Stimulated activated CD4-positive, alpha-beta T cell treated with anti-CD3 and anti-CD28 coated beads, TNF-alpha, amount 100 ng/mL, for 1 hour (primary cell): ENCODE measurements at regions not wholly inside any gene's neighbourhood (a gene's known extent, or its start where the extent isn't known, plus 50 kb on each side); places are given as distances from the start of the nearest gene placed in this dataset.
"Not testable (repeated sequence)": the region's sequence is repeated elsewhere in the genome, so short reads cannot be mapped to it uniquely, and the experiment has no call there.

Experiments
- DNase-seq, 3 donors: peaks; one replicate each; pipeline ENCODE4 v3.0.0-alpha.2; 2020; ENCODE audit warnings: low read depth in 3 of 3, low spot score in 1 of 3

DNA sequence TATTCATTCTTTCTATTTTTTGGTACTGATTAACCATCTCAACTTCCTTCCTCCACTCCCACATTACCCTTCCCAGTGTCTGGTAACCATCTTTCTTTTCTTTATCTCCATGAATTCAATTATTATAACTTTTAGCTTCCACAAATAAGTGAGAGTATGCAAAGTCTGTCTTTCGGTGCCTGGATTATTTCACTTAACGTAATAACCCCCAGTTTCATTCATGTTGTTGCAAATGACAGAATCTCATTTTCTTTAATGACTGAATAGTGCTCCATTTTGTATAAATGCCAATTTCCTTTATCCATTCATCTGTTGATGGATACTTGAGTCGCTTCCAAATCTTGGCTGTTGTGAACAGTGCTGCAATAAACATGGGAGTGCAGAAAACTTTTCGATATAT is 940.4 kb downstream of the GLUD2 start:
- no peak for DNase-seq

DNA sequence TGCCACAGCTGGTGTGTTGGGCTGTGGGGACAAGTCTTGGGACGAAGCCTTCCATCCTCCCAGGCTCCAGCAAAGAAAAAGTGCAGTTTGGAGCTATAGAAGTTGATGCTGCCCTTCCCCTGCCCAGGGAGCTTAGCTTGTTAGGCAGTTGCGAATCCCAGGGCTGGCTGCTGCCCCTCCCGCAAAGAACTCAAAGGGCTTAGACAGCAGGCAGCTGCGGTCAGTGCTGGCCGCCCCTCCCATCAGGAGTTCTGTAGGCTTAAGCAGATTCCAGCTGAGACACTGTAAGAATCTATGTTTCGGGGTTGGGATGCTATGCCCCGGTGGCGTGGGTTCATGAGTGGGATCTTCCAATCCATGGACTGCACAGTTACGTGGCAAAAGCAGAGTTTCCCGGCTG is 956.7 kb downstream of the GLUD2 start:
- DNase-seq: no peak

DNA sequence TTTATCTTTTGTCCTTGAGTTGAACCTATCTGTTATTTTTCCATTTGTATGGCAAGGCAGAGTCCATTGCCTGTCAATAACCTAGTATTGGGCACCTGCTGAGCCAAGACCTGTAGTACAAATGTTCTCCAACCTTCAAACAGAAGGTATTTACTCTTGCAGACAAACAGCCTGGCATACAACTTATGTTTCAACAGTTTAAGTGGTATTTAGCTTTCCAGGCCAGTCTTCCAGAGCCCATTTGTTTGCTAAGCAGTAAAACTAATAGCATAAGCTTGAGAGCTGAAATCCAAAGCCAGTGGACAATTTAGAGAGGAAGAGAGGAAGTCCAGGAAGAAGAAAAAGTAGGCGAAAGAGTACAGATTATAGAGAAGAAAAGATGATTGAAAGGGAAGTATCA is 979.3 kb downstream of the GLUD2 start:
- DNase-seq: no peak

DNA sequence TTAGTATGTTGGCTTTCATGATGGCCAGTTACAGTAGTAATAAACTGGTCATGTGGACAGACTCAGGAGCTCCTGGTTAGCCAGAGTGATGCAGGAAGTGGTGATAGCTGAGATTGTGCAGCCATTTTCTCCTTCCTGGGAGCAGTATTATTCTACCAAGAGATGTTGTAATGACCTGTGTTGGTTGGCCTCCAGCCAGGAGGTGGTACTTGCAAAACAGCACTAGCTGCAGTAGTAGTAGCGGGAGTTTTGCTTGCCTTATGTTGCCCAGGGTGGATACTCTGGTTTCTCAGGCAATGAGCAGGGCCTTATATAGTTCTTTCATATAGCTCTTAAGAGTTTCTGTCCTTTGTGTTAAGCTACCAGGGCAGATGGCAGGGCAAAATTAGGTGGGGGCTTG is 998.8 kb downstream of the GLUD2 start:
- DNase-seq: no peak

DNA sequence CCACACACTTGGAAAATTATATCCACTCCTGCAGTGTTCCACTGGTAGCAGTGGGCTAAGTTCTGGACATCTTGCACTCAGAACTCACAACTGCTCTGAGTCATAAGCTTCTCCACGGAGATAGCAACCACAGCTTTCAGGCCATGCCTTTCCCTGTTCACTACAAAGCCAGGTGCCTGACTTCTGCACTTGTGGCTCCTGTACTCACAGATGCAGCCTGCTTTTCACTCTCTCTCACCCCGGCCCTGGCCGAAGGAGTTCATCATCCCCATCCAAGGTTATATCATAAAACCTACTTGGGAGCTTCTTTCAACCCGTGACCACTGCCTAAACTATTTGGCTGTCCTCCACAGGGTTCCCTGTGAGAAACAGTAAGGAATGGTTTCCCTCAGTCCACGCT is 999.4 kb downstream of the GLUD2 start:
- DNase-seq: no peak

DNA sequence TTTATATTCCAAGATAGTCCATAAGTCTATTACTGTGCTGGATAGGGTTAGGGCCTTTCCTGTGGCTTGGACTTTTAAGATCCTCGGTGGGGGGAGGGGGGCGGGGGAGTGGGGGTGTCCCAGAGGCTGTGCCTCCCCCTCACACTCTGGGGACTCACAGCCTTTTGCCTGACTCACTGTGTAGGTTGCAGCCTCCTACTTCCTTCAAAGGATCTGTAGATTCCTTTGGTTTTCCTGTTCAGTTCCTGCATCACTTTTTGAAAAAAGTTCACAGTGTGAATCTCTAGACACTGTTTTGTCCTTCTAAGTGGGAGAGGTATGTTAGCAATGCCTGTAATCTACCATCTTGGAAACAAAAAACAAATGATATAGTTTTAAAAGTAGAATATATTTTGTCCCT is 999.9 kb downstream of the GLUD2 start:
- no peak for DNase-seq

DNA sequence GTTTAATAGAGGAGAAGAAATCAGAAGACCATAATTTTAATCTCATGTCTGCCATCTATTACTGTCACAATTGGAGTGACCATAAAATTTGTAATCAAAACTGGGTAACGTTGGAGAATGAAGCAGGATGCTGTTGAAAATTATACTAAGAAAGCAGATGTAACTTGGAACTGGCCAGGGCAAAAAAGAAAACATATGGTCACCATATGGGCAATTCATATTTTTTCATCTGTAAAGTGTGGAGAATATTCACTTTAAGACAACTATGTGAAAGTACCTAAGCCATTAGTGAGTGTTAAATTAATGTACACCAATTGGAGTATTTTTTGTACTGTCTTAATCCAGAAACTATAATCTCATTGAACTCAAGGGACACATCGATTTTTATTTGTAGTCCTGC is 1008.0 kb downstream of the GLUD2 start:
- DNase-seq: no peak

DNA sequence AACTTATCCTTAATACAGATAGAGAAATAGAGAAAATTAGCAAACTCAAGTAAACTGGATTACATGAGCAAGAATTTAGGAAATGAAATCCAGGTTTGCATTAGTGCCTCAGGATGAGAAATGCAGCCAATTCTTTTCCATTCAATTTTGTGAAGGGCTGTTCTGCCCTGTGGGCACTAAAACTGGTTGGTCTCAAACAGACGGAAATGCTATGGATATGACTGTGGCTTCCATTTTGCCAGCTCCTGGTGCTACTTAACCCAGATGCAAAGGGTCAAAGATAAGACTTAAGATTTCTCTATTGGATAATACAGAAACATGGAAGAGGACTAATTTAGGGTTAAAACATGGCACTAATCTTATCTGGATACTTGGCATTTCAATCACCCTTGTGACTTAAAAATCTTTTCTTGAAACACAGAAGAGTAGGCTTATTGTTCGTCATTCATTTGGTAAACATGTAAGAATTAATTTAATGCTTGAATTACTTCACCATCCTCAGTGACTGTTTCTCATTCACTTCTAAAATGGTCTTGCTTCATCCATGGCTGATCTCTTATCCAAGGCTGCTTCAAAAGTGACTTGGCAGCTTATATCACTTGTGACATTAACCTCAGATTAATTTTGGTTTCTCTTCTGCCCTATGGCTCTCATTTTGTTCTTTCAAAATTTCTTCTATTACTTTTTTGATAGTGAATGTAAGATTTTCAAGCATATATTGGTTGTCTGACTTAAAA is 1008.7 kb downstream of the GLUD2 start:
- DNase-seq: no peak

DNA sequence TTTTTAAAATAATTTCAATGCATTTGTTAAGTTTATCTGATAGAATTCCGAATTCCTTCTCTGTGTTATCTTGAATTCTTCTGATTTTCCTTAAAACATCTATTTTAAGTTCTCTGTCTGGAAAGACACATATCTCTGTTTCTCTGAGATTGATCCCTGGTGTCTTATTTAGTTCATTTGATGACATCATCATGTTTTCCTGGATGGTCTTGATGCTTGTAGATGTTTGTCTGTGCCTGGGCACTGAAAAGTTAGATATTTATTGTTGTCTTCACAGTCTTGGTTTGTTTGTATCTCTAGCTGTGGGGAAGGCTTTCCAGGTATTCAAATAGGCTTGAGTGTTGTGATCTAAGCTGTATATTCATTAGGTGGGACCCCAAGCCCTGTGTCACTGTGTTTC is 1028.8 kb downstream of the GLUD2 start:
- no peak for DNase-seq

DNA sequence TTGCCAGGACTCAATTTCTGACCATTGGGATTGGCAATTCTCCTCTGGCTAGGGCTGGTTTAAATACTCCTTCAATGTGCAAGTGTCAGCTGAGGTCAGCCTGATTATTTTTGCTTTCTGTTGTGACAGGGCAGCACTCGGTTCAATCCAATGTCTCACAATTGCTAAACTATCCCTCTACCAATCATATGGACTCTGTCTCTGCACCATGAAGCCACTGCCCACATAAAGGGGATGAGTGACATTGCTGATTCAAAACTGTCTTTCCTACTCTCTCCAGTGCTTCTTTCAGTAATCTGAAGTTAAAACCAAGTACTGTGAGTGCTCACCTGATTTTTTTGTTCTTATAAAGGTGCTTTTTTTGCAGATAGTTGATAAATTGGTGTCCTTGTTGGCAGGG is 1030.7 kb downstream of the GLUD2 start:
- no peak for DNase-seq

DNA sequence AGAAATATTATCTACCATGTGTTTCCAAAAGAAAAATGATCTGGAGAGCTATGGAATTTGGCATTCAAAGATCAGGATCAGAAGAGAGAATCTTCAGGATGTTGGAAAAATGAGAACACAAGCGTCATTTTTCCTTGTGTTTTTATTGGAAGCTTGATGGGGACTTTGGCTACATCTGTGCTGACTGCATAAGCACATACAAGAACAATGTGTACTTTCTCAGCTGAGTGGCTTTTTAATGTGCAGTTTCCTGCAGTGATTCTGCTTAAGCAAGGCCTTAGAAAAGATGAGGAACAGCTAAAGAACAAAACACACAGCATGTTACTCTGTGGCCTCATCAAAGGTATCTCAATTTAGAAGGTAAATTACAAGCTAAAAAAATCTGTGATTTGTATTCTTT is 1039.9 kb downstream of the GLUD2 start:
- no peak for DNase-seq

DNA sequence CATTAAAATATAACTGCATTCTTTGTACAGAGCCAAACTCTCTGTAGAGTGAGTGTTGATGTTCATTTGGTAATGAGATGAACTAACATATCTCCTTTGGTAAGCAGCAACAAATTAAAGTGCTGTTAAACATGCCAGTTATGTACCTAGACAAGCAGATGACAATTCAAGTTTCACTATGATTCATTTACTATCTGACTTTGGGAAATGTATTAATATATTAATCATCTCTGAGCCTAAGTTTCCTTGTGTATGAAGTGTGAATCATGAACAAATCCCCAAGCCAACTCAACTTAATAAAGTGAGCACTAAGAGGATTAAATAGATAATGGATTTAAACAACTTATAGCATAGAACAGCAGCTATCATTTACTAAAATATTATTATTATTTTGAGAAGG is 1044.2 kb downstream of the GLUD2 start:
- no peak for DNase-seq

DNA sequence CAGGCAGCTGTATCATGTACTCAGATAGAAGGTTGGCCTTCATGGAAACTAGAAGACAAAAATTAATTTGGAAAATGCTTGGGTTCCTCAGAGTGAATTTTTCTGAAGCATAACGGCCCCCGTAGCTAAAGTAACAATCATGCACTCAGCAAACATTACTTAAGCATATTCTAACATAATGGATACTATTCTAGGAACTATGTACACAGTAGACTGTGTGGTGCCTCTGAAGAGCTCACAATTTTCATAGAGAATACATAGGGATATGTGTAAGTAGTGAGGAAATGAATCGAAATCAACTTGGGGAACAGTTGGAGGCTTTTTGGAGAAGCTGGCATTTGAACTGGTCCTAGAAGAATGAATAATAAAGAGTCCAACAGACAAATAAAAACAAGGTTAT is 1045.0 kb downstream of the GLUD2 start:
- no peak for DNase-seq

DNA sequence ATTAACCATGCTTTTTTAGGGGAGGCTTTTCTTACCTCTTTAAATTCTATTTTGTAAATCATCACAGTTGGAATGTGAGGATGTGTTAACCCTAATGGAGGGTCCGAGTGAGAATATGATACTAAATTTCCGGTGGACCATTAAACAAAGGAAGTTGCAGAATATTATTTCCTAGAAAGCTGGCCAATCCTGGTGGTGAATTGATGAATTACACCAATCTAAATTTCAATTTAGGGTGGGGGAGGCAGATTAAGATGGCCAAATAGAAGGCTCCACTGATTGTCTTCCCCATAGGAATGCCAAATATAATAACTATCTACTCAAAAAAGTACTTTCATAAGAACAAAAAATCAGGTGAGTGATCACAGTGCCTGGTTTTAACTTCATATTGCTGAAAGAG is 1045.6 kb downstream of the GLUD2 start:
- no peak for DNase-seq

DNA sequence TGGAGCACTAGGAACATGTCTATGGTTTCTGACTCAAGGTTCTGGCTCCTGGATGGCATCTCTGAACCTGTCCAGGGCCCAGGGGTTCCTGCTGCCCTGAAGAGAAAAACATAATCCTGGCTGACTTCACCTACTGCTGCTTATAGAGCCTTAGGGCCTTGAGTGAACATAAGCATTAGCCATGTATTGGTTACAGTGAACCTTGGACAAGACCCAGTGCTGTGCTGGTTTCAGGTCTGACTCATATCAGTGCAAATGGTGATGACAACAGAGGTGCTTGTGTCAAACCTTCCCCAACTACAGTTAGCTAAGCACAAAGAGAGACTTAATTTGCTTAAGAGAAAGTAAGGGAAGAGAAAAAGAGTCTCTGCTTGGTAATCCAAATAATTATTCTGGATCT is 1047.2 kb downstream of the GLUD2 start:
- DNase-seq: no peak

DNA sequence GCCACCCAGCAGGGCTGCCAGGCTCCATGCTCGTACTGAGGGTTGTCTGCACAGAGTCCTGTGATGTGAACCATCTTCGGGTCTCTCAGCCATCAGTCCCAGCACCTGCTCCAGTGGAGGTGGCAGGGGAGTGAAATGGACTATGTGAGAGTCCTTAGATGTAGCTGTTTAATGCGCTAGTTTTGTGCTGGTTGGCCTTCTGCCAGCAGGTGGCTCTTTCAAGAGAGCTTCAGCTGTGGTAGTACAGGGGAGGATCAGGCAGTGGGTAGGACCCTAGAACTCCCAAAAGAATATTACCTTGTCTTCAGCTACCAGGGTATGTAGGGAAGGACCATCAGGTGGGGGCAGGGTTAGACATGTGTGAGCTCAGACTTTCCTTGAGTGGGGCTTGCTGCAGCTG is 1066.0 kb downstream of the GLUD2 start:
- no peak for DNase-seq

DNA sequence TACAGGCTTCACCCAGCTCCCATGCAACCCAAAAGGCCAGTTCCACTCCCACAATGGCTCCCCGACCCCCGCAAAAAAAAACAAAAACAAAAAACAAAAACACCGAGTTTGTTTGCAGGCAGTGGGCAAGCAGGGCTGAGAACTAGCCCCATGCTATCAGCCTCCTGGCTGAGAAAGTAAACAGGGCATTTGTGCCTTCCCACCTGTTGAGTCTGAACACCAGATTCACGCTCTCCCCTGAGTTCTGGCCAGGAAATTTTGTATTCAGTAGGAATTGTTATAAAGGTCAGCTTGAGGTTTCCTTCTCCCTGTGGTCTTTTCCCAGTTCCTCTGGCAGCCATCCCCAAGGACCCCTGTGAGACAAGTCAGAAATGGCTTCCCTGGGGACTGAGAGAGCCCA is 1066.5 kb downstream of the GLUD2 start:
- DNase-seq: no peak

DNA sequence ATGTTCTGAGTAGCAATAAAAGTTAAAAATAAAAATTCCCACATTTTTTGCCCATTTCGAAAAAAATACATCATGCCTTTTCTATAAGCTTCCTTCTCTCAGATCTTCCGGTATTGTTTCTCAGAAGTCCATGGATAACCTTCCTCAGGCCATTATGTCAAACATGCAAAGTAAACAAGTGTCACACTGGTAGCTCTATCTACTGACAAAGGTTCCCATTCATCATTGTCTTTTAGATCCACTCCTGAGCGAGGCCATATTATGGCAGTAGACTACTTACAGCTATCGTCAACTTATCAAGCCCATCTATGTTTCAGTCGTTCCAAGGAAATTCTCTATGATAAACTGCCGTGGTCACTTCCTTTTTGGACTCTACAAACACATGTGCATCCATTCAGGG is 1068.2 kb downstream of the GLUD2 start:
- DNase-seq: no peak

DNA sequence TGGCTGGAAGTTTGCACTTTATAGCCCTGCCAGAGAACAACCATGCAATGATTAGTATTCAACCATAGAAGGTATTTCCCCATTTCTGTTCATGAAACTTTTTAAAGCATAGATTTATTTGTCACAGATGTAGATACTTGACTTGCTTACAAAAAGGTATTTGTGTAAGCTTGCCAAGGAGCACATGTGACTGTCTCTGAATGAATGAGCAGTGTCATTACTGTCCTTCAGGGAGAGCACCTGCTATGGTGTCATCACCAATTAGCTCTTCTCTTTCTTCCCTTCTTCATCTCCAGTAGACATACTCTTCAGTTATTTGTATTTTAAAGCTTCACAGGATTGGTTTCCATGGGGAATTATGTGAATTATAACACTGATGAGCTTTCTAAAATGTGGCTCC is 1064.7 kb upstream of the GRIA3 start:
- DNase-seq: no peak

DNA sequence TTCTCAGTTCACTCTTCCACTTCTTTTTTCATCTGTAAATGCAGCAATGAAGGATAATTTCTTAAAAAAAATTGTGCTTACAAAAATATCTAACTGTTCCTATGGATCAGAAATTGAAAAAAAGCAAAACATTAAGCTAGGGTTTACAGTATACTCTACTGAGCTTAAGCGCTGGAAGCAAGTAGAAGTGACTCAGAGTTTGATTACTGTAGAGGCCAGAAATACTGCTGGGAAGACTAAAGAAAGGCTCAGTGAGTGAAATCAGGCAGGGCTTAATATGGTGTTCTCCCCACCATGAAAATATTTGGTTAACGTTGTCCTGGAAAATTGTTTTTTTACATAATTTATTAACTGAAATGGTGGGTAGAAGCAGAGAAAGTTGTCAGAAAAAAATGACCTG is 1061.8 kb upstream of the GRIA3 start:
- no peak for DNase-seq

DNA sequence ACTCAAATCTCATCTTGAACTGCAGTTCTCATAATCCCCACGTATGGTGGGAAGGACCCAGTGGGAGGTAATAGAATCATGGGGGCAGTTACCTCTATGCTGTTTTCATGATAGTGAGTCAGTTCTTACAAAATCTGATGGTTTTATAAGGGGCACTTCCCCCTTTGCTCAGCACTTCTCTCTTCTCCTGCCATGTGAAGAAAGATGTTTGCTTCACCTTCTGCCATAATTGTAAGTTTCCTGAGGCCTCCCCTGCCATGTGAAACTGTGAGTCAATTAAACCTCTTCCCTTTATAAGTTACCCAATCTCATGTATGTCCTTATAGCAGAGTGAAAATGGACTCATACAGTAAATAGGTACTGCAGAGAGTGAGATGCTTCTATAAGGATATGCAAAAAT is 1050.6 kb upstream of the GRIA3 start:
- DNase-seq: no peak

DNA sequence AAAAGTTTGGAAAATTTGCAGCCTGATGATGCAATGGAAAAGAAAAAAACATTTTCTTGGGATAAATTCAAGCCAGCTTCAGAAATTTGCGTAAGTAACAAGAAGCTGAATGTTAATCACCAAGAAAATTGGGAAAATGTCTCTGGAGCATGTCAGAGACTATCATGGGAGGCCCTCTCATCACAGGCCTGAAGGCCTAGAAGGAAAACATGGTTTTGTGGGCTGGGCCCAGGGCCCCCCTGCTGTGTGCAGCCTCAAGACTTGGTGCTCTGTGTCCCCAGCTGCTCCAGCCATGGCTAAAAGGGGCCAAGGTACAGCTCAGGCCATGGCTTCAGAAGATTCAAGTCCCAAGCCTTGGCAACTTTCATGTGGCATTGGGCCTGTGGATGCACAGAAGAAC is 1049.8 kb upstream of the GRIA3 start:
- no peak for DNase-seq

DNA sequence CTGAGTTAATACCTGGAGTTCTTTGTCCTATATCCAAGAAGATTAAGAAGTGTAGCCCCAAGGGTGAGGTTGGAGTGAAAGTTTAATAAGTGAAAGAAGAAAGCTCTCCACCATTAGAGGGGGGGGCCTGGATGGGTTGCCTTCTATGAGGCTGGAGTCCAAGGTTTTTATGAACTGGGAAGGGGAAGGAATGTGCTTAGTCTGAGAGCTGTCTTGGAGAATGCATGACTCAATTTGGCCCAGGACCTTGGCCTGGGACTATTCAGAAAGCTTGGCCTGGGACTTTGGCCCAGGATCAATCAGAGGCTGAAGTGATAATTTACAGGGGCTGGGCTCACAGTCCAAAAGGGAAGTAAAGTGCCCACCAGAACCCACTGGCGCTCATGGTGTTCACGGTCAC is 1049.0 kb upstream of the GRIA3 start:
- no peak for DNase-seq

DNA sequence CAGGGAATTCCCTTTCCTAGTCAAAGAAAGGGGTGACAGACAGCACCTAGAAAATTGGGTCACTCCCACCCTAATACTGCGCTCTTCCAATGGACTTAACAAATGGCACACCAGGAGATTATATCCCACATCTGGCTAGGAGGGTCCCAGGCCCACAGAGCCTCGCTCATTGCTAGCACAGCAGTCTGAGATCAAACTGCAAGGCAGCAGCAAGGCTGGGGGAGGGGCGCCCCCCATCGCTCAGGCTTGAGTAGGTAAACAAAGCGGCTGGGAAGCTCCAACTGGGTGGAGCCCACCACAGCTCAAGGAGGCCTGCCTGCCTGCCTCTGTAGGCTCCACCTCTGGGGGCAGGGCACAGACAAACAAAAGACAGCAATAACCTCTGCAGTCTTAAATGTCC is 1043.9 kb upstream of the GRIA3 start:
- DNase-seq: not testable (repeated sequence)
